Keratinocyte (primary cell): ENCODE measurements at regions not wholly inside any gene's neighbourhood (a gene's known extent, or its start where the extent isn't known, plus 50 kb on each side); places are given as distances from the start of the nearest gene placed in this dataset.

Experiments
- DNase-seq: peaks from one replicate; pipeline ENCODE4 v3.0.0-alpha.2; 2011; ENCODE audit warnings: low read depth, missing footprints, low spot score
- FAIRE-seq: peaks from 2 replicates; lab custom pipeline; 2011; peaks lifted over from hg19 to GRCh38; lab: Jason Lieb, UNC
- H2AFZ ChIP-seq: 2 replicates; pipeline ENCODE4 v1.6.0; 2012; ENCODE audit warnings: low read length, control low read depth, inconsistent platforms; ENCODE audit not compliant: control insufficient read depth
- H3K27ac ChIP-seq: 2 replicates; pipeline ENCODE4 v1.5.1; 2011; ENCODE audit warnings: low read length; ENCODE audit not compliant: control insufficient read depth, insufficient read depth
- H3K27me3 ChIP-seq: 3 replicates; pipeline ENCODE4 v1.6.0; 2011; ENCODE audit warnings: low read length; ENCODE audit not compliant: control insufficient read depth, insufficient read depth; ENCODE audit errors: extremely low read depth
- H3K36me3 ChIP-seq, 2 experiments: 2 replicates in 1 of 2; 3 replicates in 1 of 2; pipeline ENCODE4 v1.5.1; 2011; ENCODE audit warnings: low read length in 2 of 2, mild to moderate bottlenecking in 1 of 2; ENCODE audit not compliant: control insufficient read depth in 2 of 2, insufficient read depth in 2 of 2; ENCODE audit errors: extremely low read depth in 1 of 2
- H3K4me1 ChIP-seq: 3 replicates; pipeline ENCODE4 v1.5.1; 2011; ENCODE audit warnings: low read length; ENCODE audit not compliant: control insufficient read depth, insufficient read depth; ENCODE audit errors: extremely low read depth
- H3K4me2 ChIP-seq: 3 replicates; pipeline ENCODE4 v1.6.0; 2011; ENCODE audit warnings: low read depth, low read length; ENCODE audit not compliant: control insufficient read depth, insufficient read depth; ENCODE audit errors: extremely low read depth
- H3K4me3 ChIP-seq, 3 experiments: fragments of 200-600 bp in 1 of 3; sonication (generic) in 1 of 3; 2 replicates in 2 of 3; 3 replicates in 1 of 3; pipeline ENCODE4 v1.5.1; 2011 to 2016; ENCODE audit warnings: low read length in 3 of 3, mild to moderate bottlenecking in 3 of 3, control low read depth in 2 of 3, inconsistent platforms in 1 of 3, low read depth in 1 of 3, mixed read lengths in 1 of 3, mixed run types in 1 of 3, moderate library complexity in 1 of 3; ENCODE audit not compliant: control insufficient read depth in 2 of 3, insufficient read depth in 2 of 3; ENCODE audit errors: extremely low read depth in 1 of 3
- H3K79me2 ChIP-seq: 2 replicates; pipeline ENCODE4 v1.6.0; 2012; ENCODE audit warnings: low read length; ENCODE audit not compliant: control insufficient read depth, insufficient read depth
- H3K9ac ChIP-seq: 3 replicates; pipeline ENCODE4 v1.6.0; 2011; ENCODE audit warnings: low read length; ENCODE audit not compliant: control insufficient read depth, insufficient read depth; ENCODE audit errors: extremely low read depth
- H3K9me1 ChIP-seq: 3 replicates; pipeline ENCODE4 v1.6.0; 2011; ENCODE audit warnings: low read length; ENCODE audit not compliant: control insufficient read depth, insufficient read depth; ENCODE audit errors: extremely low read depth
- H3K9me3 ChIP-seq: 2 replicates; pipeline ENCODE4 v1.5.1; 2012; ENCODE audit warnings: low read depth, low read length; ENCODE audit not compliant: control insufficient read depth
- H4K20me1 ChIP-seq: 3 replicates; pipeline ENCODE4 v1.6.0; 2011; ENCODE audit warnings: low read length; ENCODE audit not compliant: control insufficient read depth, insufficient read depth; ENCODE audit errors: extremely low read depth
- EZH2 ChIP-seq: IDR thresholded peaks from one replicate; pipeline ENCODE4 v1.6.1; 2012; ENCODE audit warnings: inconsistent platforms, mild to moderate bottlenecking, low read length, moderate library complexity
- dilution Hi-C: fragments of 300-500 bp; cut with MboI; formaldehyde crosslinking; loops from one replicate; pipeline ENCODE4 v1.7.0; 2020; ENCODE audit warnings: low sequenced_read_pairs; ENCODE audit not compliant: extremely low pct_ligation_motif_present
- TF ChIP-seq, protein P1 (sequence below), 3 experiments: IDR thresholded peaks in 1 of 3; conservative IDR thresholded peaks in 1 of 3; optimal IDR thresholded peaks in 1 of 3; 2 replicates in 2 of 3; 3 replicates in 1 of 3; pipeline versions ENCODE3 to v1.5.1; 2011; ENCODE audit warnings: low read length in 3 of 3, mild to moderate bottlenecking in 3 of 3, moderate library complexity in 2 of 3, control low read depth in 1 of 3, inconsistent platforms in 1 of 3; ENCODE audit not compliant: insufficient read depth in 2 of 3; ENCODE audit errors: extremely low read depth in 1 of 3

DNA sequence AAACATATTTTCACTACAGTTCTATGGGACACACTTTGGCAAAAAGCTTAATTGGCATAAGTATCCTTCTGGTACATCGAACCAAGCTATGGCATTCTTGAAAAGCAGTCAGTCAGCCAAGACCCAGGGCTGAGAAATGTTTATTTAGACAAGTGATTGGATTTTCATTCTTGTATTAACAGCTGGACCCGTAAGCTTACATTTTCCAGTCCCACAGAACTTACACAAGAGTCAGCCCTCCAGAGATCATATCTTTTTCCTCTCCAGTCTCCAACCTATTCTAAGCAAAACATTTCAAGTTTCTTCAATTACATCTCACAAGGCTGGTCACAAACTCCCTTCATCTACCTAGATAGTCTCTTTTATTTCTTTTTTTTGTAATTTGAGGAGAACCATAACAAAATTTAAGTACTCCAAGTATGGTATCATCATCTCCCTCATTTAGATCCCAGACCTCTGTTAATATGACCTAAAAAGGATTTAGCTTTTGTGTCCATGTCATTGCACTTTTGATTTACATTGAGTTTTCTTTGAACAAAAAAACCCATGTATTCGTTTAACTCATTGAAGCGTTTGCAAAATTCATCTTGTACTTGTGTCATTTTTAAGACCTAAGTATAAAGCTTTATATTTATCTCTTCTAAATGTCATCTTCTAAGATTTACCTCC is 67.9 kb upstream of the GRK3 start:
- no peak overlapping the region for H2AFZ ChIP-seq
- H3K4me1 ChIP-seq, result no peaks in the 10 kb centered on the region
- H3K27me3 ChIP-seq, result peaks cover 4% of the 10 kb centered on the region
- H3K4me3 ChIP-seq, result no peak overlapping the region
- DNase-seq (no peak), FAIRE-seq (no peak)
- TF ChIP-seq, protein P1, sequence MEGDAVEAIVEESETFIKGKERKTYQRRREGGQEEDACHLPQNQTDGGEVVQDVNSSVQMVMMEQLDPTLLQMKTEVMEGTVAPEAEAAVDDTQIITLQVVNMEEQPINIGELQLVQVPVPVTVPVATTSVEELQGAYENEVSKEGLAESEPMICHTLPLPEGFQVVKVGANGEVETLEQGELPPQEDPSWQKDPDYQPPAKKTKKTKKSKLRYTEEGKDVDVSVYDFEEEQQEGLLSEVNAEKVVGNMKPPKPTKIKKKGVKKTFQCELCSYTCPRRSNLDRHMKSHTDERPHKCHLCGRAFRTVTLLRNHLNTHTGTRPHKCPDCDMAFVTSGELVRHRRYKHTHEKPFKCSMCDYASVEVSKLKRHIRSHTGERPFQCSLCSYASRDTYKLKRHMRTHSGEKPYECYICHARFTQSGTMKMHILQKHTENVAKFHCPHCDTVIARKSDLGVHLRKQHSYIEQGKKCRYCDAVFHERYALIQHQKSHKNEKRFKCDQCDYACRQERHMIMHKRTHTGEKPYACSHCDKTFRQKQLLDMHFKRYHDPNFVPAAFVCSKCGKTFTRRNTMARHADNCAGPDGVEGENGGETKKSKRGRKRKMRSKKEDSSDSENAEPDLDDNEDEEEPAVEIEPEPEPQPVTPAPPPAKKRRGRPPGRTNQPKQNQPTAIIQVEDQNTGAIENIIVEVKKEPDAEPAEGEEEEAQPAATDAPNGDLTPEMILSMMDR (optimal IDR thresholded peaks at IDR 0.05 in 1 of 3, IDR thresholded peaks at IDR 0.05 in 1 of 3, conservative IDR thresholded peaks at IDR 0.05 in 1 of 3; ENCODE audit: extremely low read depth in 1 of 3, insufficient read depth in 2 of 3, low read length in 3 of 3), result no peak
- no peak for TF ChIP-seq EZH2
- no peaks in the 10 kb centered on the region for H3K9me1 ChIP-seq
- dilution Hi-C loops, result no loop called here
- no peak overlapping the region for H3K4me2 ChIP-seq
- no peaks in the 10 kb centered on the region for H4K20me1 ChIP-seq
- H3K9me3 ChIP-seq, result no peaks in the 10 kb centered on the region
- H3K9ac ChIP-seq, result no peak overlapping the region
- no peaks in the 10 kb centered on the region for H3K36me3 ChIP-seq
- no peak overlapping the region for H3K27ac ChIP-seq
- no peaks in the 10 kb centered on the region for H3K79me2 ChIP-seq

DNA sequence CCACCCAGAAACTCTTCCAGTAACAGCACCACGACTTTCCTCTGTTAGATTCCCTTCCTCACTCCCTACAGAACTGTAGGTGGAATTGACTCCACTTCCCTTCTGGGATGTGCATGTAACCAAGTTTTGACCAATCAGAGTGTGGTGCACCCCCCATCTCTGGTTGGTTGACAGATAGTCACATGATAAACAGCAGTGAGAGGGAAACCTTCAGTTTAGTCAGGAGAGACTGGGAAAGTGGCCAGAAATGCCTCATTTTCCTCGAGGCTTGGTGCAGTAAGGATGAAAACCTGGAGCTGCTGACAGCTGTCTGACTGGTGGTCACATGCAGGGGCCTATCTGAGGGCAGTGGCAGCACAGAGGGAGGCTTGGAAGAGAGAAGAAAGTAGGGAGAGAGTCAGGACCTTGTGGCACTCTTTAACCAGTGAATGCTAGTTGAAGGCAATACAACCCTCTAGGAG is 67.3 kb upstream of the GRK3 start:
- Histone ChIP-seq H3K27me3 (peaks cover 4% of the 10 kb centered on the region), H3K4me1 (no peaks in the 10 kb centered on the region), H2AFZ (no peak overlapping the region), H3K79me2 (no peaks in the 10 kb centered on the region), H3K36me3 (no peaks in the 10 kb centered on the region), H3K27ac (no peak overlapping the region), H4K20me1 (no peaks in the 10 kb centered on the region), H3K9me1 (no peaks in the 10 kb centered on the region), H3K4me2 (no peak overlapping the region), H3K9ac (no peak overlapping the region), H3K4me3 (no peak overlapping the region), H3K9me3 (no peaks in the 10 kb centered on the region)
- no peak for TF ChIP-seq EZH2
- TF ChIP-seq, protein P1 (optimal IDR thresholded peaks at IDR 0.05 in 1 of 3, IDR thresholded peaks at IDR 0.05 in 1 of 3, conservative IDR thresholded peaks at IDR 0.05 in 1 of 3; ENCODE audit: extremely low read depth in 1 of 3, insufficient read depth in 2 of 3, low read length in 3 of 3), result no peak
- FAIRE-seq (no peak), DNase-seq (no peak)
- dilution Hi-C loops, result no loop called here
